Activated B cell treated with CpG ODN at 0.5 μM for 24 hours (primary cell): ENCODE measurements at regions not wholly inside any gene's neighbourhood (a gene's known extent, or its start where the extent isn't known, plus 50 kb on each side); places are given as distances from the start of the nearest gene placed in this dataset.

ENCODE experiments used
- ATAC-seq: fragments of 200-7000 bp; cut with Tn5 transposase; one replicate; pipeline ENCODE4 v1.10.0; 2021; ENCODE audit warnings: low read depth, mild to moderate bottlenecking, moderate library complexity
- CTCF ChIA-PET: fragments of 350-600 bp; sonication (Branson Sonifier 250); formaldehyde crosslinking; loops from one replicate; lab custom pipeline; 2021; ENCODE audit warnings: antibody characterized with exemption; lab: Charles Lee
- POLR2A ChIA-PET: fragments of 350-600 bp; sonication (Branson Sonifier 250); formaldehyde crosslinking; loops from one replicate; lab custom pipeline; 2021; ENCODE audit warnings: antibody characterized with exemption; lab: Charles Lee
- DNase-seq: peaks from one replicate; pipeline ENCODE4 v3.0.0; 2022
- H3K27ac Mint-ChIP-seq: one replicate; pipeline ENCODE4 v1.8.0; 2020; ENCODE audit warnings: mixed read lengths
- H3K27me3 Mint-ChIP-seq: one replicate; pipeline ENCODE4 v1.8.0; 2021; ENCODE audit warnings: mixed read lengths
- H3K36me3 Mint-ChIP-seq: one replicate; pipeline ENCODE4 v1.8.0; 2021; ENCODE audit warnings: low read depth, mixed read lengths
- H3K4me1 Mint-ChIP-seq: one replicate; pipeline ENCODE4 v1.8.0; 2021; ENCODE audit warnings: mixed read lengths
- H3K4me3 Mint-ChIP-seq: one replicate; pipeline ENCODE4 v1.8.0; 2020; ENCODE audit warnings: mild to moderate bottlenecking, mixed read lengths
- H3K9me3 Mint-ChIP-seq: one replicate; pipeline ENCODE4 v1.8.0; 2020; ENCODE audit warnings: mixed read lengths
- intact Hi-C: fragments of 100-400 bp; cut with micrococcal nuclease; formaldehyde crosslinking; loops from one replicate; pipeline ENCODE4 v1.15.1; 2024
- TF ChIP-seq, protein P1 (sequence below): fragments of 200-600 bp; IDR thresholded peaks from one replicate; pipeline ENCODE4 v1.8.0; 2022; ENCODE audit warnings: antibody characterized with exemption, mild to moderate bottlenecking

DNA sequence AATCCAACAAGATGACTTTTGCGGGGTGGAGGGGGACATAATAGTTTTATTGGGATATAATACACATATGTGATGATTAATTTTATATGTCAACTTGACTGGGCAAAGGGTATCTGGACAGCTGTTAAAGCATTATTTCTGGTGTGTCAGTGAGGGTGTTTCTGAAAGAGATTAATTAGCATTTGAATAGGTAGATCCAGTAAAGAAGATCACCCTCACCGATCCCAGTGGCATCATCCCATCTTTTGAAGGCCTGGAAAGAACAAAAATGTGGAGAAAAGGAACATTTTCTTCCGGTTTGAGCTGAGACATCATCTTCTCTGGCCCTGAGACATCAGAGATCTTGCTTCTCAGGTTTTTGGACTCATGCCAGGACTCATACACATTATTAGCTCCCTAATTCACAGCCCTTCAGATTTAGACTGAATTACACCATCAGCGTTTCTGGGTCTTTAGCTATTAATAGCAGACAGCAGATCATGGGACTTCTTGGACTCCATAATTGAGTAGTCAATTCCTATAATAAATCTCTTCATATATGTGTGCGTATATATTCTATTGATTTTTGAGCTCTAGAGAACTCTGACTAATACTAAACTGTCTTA, 283.6 kb downstream of the PCNX1 start:
- no peak for DNase-seq
- Mint-ChIP-seq H3K4me3 (no peak overlapping the region), H3K27ac (no peak overlapping the region), H3K27me3 (peaks cover 16% of the 10 kb centered on the region), H3K9me3 (no peaks in the 10 kb centered on the region), H3K36me3 (no peaks in the 10 kb centered on the region), H3K4me1 (no peaks in the 10 kb centered on the region)
- TF ChIP-seq, protein P1, sequence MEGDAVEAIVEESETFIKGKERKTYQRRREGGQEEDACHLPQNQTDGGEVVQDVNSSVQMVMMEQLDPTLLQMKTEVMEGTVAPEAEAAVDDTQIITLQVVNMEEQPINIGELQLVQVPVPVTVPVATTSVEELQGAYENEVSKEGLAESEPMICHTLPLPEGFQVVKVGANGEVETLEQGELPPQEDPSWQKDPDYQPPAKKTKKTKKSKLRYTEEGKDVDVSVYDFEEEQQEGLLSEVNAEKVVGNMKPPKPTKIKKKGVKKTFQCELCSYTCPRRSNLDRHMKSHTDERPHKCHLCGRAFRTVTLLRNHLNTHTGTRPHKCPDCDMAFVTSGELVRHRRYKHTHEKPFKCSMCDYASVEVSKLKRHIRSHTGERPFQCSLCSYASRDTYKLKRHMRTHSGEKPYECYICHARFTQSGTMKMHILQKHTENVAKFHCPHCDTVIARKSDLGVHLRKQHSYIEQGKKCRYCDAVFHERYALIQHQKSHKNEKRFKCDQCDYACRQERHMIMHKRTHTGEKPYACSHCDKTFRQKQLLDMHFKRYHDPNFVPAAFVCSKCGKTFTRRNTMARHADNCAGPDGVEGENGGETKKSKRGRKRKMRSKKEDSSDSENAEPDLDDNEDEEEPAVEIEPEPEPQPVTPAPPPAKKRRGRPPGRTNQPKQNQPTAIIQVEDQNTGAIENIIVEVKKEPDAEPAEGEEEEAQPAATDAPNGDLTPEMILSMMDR: no peak
- CTCF ChIA-PET: no interaction called here
- ATAC-seq: no peak
- intact Hi-C loops: no loop called here
- POLR2A ChIA-PET: no interaction called here

DNA sequence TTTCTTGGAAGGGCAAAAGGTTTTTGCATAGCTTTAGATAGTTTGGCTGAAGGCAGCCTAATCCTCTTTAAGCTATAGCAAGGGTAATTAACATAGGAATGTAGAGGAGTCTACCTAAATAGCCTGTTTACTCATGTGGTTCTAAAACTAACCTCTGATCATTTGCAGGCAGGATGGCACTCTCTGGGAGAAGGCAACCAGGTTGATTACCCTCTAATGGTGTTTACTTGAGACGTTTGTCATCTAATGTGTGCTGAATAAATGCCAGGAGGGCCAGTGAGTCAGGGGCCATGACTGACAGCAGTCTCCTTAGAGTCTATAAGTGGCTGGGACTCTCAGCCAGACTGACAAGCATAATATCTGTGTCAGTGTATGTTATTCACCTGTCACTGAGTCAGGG, 286.4 kb downstream of the PCNX1 start:
- Mint-ChIP-seq H3K4me3 (no peak overlapping the region), H3K27me3 (peaks cover 17% of the 10 kb centered on the region), H3K9me3 (no peaks in the 10 kb centered on the region), H3K36me3 (no peaks in the 10 kb centered on the region), H3K27ac (no peak overlapping the region), H3K4me1 (no peaks in the 10 kb centered on the region)
- ChIA-PET POLR2A (no interaction called here), CTCF (no interaction called here)
- TF ChIP-seq, protein P1: no peak
- DNase-seq (no peak), ATAC-seq (no peak)
- intact Hi-C loops: no loop called here

DNA sequence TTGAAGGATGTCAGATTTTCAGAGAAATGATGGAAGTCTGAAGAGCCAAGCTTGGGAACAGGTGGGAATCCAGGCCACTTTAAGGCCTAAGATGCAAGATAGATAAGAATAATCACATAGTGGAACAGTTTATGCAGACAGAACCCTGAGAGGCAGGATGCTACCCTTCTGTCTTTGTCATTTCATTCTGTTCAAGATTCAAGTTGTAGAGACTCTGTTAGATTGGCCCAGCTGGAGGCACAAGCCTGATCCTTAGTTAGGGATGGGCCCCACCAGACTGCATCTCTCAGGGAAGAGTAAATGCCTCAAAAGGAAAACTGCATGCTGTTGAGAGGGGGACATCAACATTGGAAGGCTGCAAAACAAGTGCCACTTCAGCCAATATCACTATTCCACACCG, 287.0 kb downstream of the PCNX1 start:
- H3K4me1 Mint-ChIP-seq: no peaks in the 10 kb centered on the region
- intact Hi-C loops: no loop called here
- POLR2A ChIA-PET: no interaction called here

DNA sequence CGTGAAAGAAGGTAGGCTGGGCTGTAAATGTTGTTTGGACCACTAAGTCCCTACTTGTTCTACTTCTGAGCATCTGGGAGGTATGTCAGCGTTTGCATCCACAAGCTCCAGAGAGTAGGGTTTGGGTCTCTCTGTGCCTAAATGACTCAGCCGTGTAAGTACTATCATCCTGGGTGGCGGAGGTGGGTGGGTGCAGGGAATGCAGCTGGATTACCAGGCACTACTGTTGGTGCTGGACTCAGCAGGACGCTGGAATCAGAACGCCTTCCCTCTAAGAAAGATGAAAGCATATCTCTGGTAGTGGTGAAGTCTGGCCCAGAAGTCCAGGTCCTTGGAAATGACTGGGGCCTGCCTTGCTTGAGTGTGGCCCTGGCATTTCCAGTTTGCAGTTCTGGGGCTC, 289.7 kb downstream of the PCNX1 start:
- no peaks in the 10 kb centered on the region for H3K9me3 Mint-ChIP-seq
- intact Hi-C loops: no loop called here
- no peaks in the 10 kb centered on the region for H3K36me3 Mint-ChIP-seq
- no peak overlapping the region for H3K27ac Mint-ChIP-seq
- peaks cover 13% of the 10 kb centered on the region for H3K27me3 Mint-ChIP-seq
- DNase-seq (no peak), ATAC-seq (no peak)
- H3K4me1 Mint-ChIP-seq: no peaks in the 10 kb centered on the region
- ChIA-PET POLR2A (no interaction called here), CTCF (no interaction called here)
- TF ChIP-seq, protein P1: no peak
- H3K4me3 Mint-ChIP-seq: no peak overlapping the region

More for the DNA sequence above, 287.0 kb downstream of the PCNX1 start:
- no peak overlapping the region for H3K27ac Mint-ChIP-seq
- DNase-seq: no peak
- no peaks in the 10 kb centered on the region for H3K9me3 Mint-ChIP-seq
- TF ChIP-seq, protein P1: no peak
- H3K36me3 Mint-ChIP-seq: no peaks in the 10 kb centered on the region
- H3K27me3 Mint-ChIP-seq: peaks cover 15% of the 10 kb centered on the region
- H3K4me3 Mint-ChIP-seq: no peak overlapping the region
- no peak for ATAC-seq
- CTCF ChIA-PET: no interaction called here

DNA sequence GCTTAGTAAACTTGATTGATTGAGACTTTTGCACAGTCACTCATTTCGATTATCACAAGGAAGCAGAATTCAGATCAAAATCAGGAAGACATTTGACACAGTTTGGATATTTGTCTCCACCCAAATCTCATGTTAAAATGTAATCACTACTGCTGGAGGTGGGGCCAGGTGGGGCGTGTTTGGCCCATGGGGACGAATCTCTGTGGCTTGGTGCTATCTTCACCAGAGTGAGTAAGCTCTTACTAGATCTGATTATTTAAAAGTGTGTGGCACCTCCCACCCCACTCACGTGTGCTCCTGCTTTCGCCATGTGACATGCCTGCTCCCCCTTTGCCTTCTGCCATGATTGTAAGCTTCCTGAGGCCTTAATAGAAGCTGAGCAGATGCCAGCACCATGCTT, 291.4 kb downstream of the PCNX1 start:
- no peaks in the 10 kb centered on the region for H3K9me3 Mint-ChIP-seq
- H3K4me3 Mint-ChIP-seq: no peak overlapping the region
- no peak overlapping the region for H3K27ac Mint-ChIP-seq
- DNase-seq (no peak), ATAC-seq (no peak)
- intact Hi-C loops: no loop called here
- H3K36me3 Mint-ChIP-seq: no peaks in the 10 kb centered on the region
- H3K27me3 Mint-ChIP-seq: peaks cover 16% of the 10 kb centered on the region
- TF ChIP-seq, protein P1: no peak
- POLR2A ChIA-PET: no interaction called here
- no peaks in the 10 kb centered on the region for H3K4me1 Mint-ChIP-seq
- CTCF ChIA-PET: no interaction called here
